Smooth muscle cell (in vitro differentiated cells): ENCODE measurements at regions not wholly inside any gene's neighbourhood (a gene's known extent, or its start where the extent isn't known, plus 50 kb on each side); places are given as distances from the start of the nearest gene placed in this dataset.

ENCODE experiments used
- DNase-seq: peaks from one replicate; lab custom pipeline; 2025; ENCODE audit not compliant: unreplicated experiment; lab: John Stamatoyannopoulos, UW
- H2AFZ ChIP-seq: fragments of 200-600 bp; sonication (generic); 2 replicates; pipeline ENCODE4 v1.6.0; 2016; ENCODE audit warnings: antibody characterized with exemption, low read depth, mild to moderate bottlenecking
- H3F3A ChIP-seq: fragments of 200-600 bp; sonication (generic); 2 replicates; pipeline ENCODE4 v1.6.0; 2017; ENCODE audit warnings: antibody characterized with exemption, low read depth
- H3K27ac ChIP-seq: fragments of 200-600 bp; sonication (generic); 2 replicates; pipeline ENCODE4 v1.5.1; 2016; ENCODE audit warnings: low read depth, mild to moderate bottlenecking
- H3K27me3 ChIP-seq: fragments of 200-600 bp; sonication (generic); 2 replicates; pipeline ENCODE4 v1.6.1; 2016; ENCODE audit warnings: low read depth, mild to moderate bottlenecking
- H3K36me3 ChIP-seq: fragments of 200-600 bp; sonication (generic); 2 replicates; pipeline ENCODE4 v1.5.1; 2016; ENCODE audit warnings: low read depth
- H3K4me1 ChIP-seq: fragments of 200-600 bp; sonication (generic); 2 replicates; pipeline ENCODE4 v1.5.1; 2016; ENCODE audit warnings: low read depth
- H3K4me2 ChIP-seq: fragments of 200-600 bp; sonication (generic); 2 replicates; pipeline ENCODE4 v1.6.0; 2016; ENCODE audit warnings: mild to moderate bottlenecking
- H3K4me3 ChIP-seq: fragments of 200-600 bp; sonication (generic); 2 replicates; pipeline ENCODE4 v1.5.1; 2016; ENCODE audit warnings: mild to moderate bottlenecking
- H3K79me2 ChIP-seq: fragments of 200-600 bp; sonication (generic); 2 replicates; pipeline ENCODE4 v1.6.0; 2016; ENCODE audit warnings: low read depth, mild to moderate bottlenecking
- H3K9ac ChIP-seq: fragments of 200-600 bp; sonication (generic); 2 replicates; pipeline ENCODE4 v1.6.0; 2016; ENCODE audit warnings: low read depth
- H3K9me3 ChIP-seq: fragments of 200-600 bp; sonication (generic); replicated peaks from 2 replicates; pipeline ENCODE4 v1.5.1; 2016; ENCODE audit warnings: low read depth
- H4K20me1 ChIP-seq: fragments of 200-600 bp; sonication (generic); 2 replicates; pipeline ENCODE4 v1.6.0; 2016; ENCODE audit warnings: low read depth
- CTCF ChIP-seq: fragments of 200-600 bp; sonication (generic); IDR thresholded peaks from 2 replicates; pipeline ENCODE4 v1.5.1; 2017; ENCODE audit warnings: borderline replicate concordance, mild to moderate bottlenecking, antibody characterized with exemption; ENCODE audit not compliant: insufficient read depth, poor library complexity, severe bottlenecking
- WGBS: methylation state at CpG from one replicate; pipeline ENCODE4 v1.1.7; 2016; ENCODE audit warnings: low lambda C conversion rate; 5-methylcytosine and 5-hydroxymethylcytosine counted together

- Histone ChIP-seq H3K9me3 (no peaks in the 10 kb centered on the region), H2AFZ (no peak overlapping the region), H3K4me3 (no peak overlapping the region), H3K36me3 (no peaks in the 10 kb centered on the region), H3K27ac (peak overlapping the region; percentile 49), H4K20me1 (no peaks in the 10 kb centered on the region), H3K4me1 (no peaks in the 10 kb centered on the region), H3K79me2 (no peaks in the 10 kb centered on the region), H3K4me2 (no peak overlapping the region), H3F3A (no peaks in the 10 kb centered on the region), H3K9ac (no peak overlapping the region), H3K27me3 (no peaks in the 10 kb centered on the region)
- no peak for TF ChIP-seq CTCF
- DNase-seq: no peak
- WGBS: 81% methylated on average over 1 of the region's 1 CpG
Measured at GRCh38 chr3:189529468-189529867, 101.7 kb upstream of the TP63 start.

- no peaks in the 10 kb centered on the region for H3K79me2 ChIP-seq
- no peaks in the 10 kb centered on the region for H3K4me1 ChIP-seq
- no peak for TF ChIP-seq CTCF
- no peaks in the 10 kb centered on the region for H3K36me3 ChIP-seq
- WGBS: 89% methylated on average over 5 of the region's 5 CpGs
- H4K20me1 ChIP-seq: no peaks in the 10 kb centered on the region
- no peak overlapping the region for H3K4me2 ChIP-seq
- H3K9me3 ChIP-seq: no peaks in the 10 kb centered on the region
- no peak overlapping the region for H3K9ac ChIP-seq
- H3K27ac ChIP-seq: peak overlapping the region; percentile 49
- DNase-seq: no peak
- H3K4me3 ChIP-seq: no peak overlapping the region
- no peak overlapping the region for H2AFZ ChIP-seq
- no peaks in the 10 kb centered on the region for H3F3A ChIP-seq
- H3K27me3 ChIP-seq: no peaks in the 10 kb centered on the region
Measured at GRCh38 chr3:189529889-189530471, 101.2 kb upstream of the TP63 start.

GRCh38 chr3:189530822-189531221, 100.4 kb upstream of the TP63 start:
- Histone ChIP-seq H3F3A (no peaks in the 10 kb centered on the region), H3K9ac (peak overlapping the region; percentile 63), H4K20me1 (no peaks in the 10 kb centered on the region), H3K9me3 (no peaks in the 10 kb centered on the region), H3K4me2 (peak overlapping the region; percentile 58), H3K79me2 (no peaks in the 10 kb centered on the region), H3K27me3 (no peaks in the 10 kb centered on the region), H3K27ac (peak overlapping the region; percentile 85), H3K4me3 (no peak overlapping the region), H2AFZ (no peak overlapping the region), H3K36me3 (no peaks in the 10 kb centered on the region), H3K4me1 (no peaks in the 10 kb centered on the region)
- 29% methylated on average over 4 of the region's 4 CpGs for WGBS
- TF ChIP-seq CTCF: no peak
- no peak for DNase-seq

- no peaks in the 10 kb centered on the region for H3F3A ChIP-seq
- H3K79me2 ChIP-seq: no peaks in the 10 kb centered on the region
- H3K4me3 ChIP-seq: no peak overlapping the region
- no peaks in the 10 kb centered on the region for H3K27me3 ChIP-seq
- WGBS: 8% methylated on average over 2 of the region's 2 CpGs
- H3K27ac ChIP-seq: peak overlapping the region; percentile 85
- no peak for DNase-seq
- H2AFZ ChIP-seq: no peak overlapping the region
- no peaks in the 10 kb centered on the region for H4K20me1 ChIP-seq
- no peaks in the 10 kb centered on the region for H3K36me3 ChIP-seq
- TF ChIP-seq CTCF: no peak
- peak overlapping the region; percentile 58 for H3K4me2 ChIP-seq
- peak overlapping the region; percentile 63 for H3K9ac ChIP-seq
- H3K4me1 ChIP-seq: no peaks in the 10 kb centered on the region
- H3K9me3 ChIP-seq: no peaks in the 10 kb centered on the region
Measured at GRCh38 chr3:189531271-189531670, 99.9 kb upstream of the TP63 start.
